GM23338 (cell line): ENCODE measurements at regions not wholly inside any gene's neighbourhood (a gene's known extent, or its start where the extent isn't known, plus 50 kb on each side); places are given as distances from the start of the nearest gene placed in this dataset.

Experiments used
- ATAC-seq: fragments of 200-7000 bp; cut with Tn5 transposase; 3 replicates; pipeline ENCODE4 v1.9.1; 2020
- DNase-seq: peaks from one replicate; pipeline ENCODE4 v3.0.0-alpha.2; 2015; ENCODE audit warnings: low spot score
- H2AFZ ChIP-seq: fragments of 200-600 bp; sonication (generic); 2 replicates; pipeline ENCODE4 v1.8.0; 2016; ENCODE audit warnings: antibody characterized with exemption, mild to moderate bottlenecking, moderate library complexity
- H3F3A ChIP-seq: fragments of 200-600 bp; sonication (generic); replicated peaks from 2 replicates; pipeline ENCODE4 v1.8.0; 2017; ENCODE audit warnings: antibody characterized with exemption, mixed run types, low read depth
- H3K27ac ChIP-seq: fragments of 200-600 bp; sonication (generic); 2 replicates; pipeline ENCODE4 v1.6.1; 2016; ENCODE audit warnings: low read depth
- H3K27me3 ChIP-seq: fragments of 200-600 bp; sonication (generic); 2 replicates; pipeline ENCODE4 v1.8.0; 2016; ENCODE audit warnings: mild to moderate bottlenecking, mixed run types, moderate library complexity; ENCODE audit not compliant: insufficient read depth
- H3K36me3 ChIP-seq: fragments of 200-600 bp; sonication (generic); 2 replicates; pipeline ENCODE4 v1.8.0; 2016; ENCODE audit warnings: mild to moderate bottlenecking; ENCODE audit not compliant: insufficient read depth
- H3K4me1 ChIP-seq: fragments of 200-600 bp; sonication (generic); 2 replicates; pipeline ENCODE4 v1.8.0; 2016; ENCODE audit warnings: mild to moderate bottlenecking, moderate library complexity; ENCODE audit not compliant: insufficient read depth
- H3K4me2 ChIP-seq: fragments of 200-600 bp; sonication (generic); 2 replicates; pipeline ENCODE4 v1.7.1; 2017; ENCODE audit warnings: mixed run types
- H3K4me3 ChIP-seq: fragments of 200-600 bp; sonication (generic); 2 replicates; pipeline ENCODE4 v1.6.1; 2016; ENCODE audit warnings: mixed run types
- H3K79me2 ChIP-seq: fragments of 200-600 bp; sonication (generic); replicated peaks from 2 replicates; pipeline ENCODE4 v1.8.0; 2017; ENCODE audit warnings: mild to moderate bottlenecking; ENCODE audit not compliant: insufficient read depth
- H3K9me2 ChIP-seq: fragments of 200-600 bp; sonication (generic); 2 replicates; pipeline ENCODE4 v1.8.0; 2017; ENCODE audit not compliant: insufficient read depth
- H4K20me1 ChIP-seq: fragments of 200-600 bp; sonication (generic); replicated peaks from 2 replicates; pipeline ENCODE4 v1.8.0; 2017; ENCODE audit warnings: mild to moderate bottlenecking; ENCODE audit not compliant: insufficient read depth
- H3K27ac Mint-ChIP-seq: 2 replicates; pipeline ENCODE4 v1.8.0; 2020; ENCODE audit warnings: inconsistent platforms, mild to moderate bottlenecking, moderate library complexity, mixed read lengths
- H3K27me3 Mint-ChIP-seq: 3 replicates; pipeline ENCODE4 v1.8.0; 2022; ENCODE audit warnings: low read depth, mild to moderate bottlenecking, moderate library complexity, mixed read lengths, inconsistent platforms; ENCODE audit not compliant: insufficient read depth, poor library complexity
- H3K36me3 Mint-ChIP-seq: 3 replicates; pipeline ENCODE4 v1.8.0; 2021; ENCODE audit warnings: low read depth, mild to moderate bottlenecking, inconsistent platforms, moderate library complexity, mixed read lengths
- H3K4me1 Mint-ChIP-seq: 3 replicates; pipeline ENCODE4 v1.8.0; 2020; ENCODE audit warnings: mild to moderate bottlenecking, inconsistent platforms, mixed read lengths
- H3K4me3 Mint-ChIP-seq: 3 replicates; pipeline ENCODE4 v1.8.0; 2021; ENCODE audit warnings: moderate library complexity, mild to moderate bottlenecking, inconsistent platforms, mixed read lengths
- H3K9me3 Mint-ChIP-seq: 3 replicates; pipeline ENCODE4 v1.8.0; 2020; ENCODE audit warnings: moderate library complexity, mild to moderate bottlenecking, inconsistent platforms, mixed read lengths
- CREB1 ChIP-seq: fragments of 250-450 bp; sonication (Bioruptor Pico); IDR thresholded peaks from 2 replicates; pipeline ENCODE4 v1.5.0; 2020; ENCODE audit warnings: low read depth, mild to moderate bottlenecking, moderate library complexity
- EZH2phosphoT487 ChIP-seq: fragments of 200-600 bp; sonication (generic); IDR thresholded peaks from one replicate; pipeline ENCODE4 v1.8.1; 2018; ENCODE audit warnings: antibody characterized with exemption; ENCODE audit not compliant: unreplicated experiment
- NANOG ChIP-seq: IDR thresholded peaks from 2 replicates; pipeline ENCODE4 v1.6.1; 2016; ENCODE audit warnings: antibody characterized with exemption, borderline replicate concordance
- POLR2AphosphoS5 ChIP-seq: IDR thresholded peaks from 2 replicates; pipeline ENCODE4 v1.6.1; 2016; ENCODE audit warnings: antibody characterized with exemption, low read depth
- ZNF114 ChIP-seq: fragments of 250-450 bp; sonication (Bioruptor Pico); IDR thresholded peaks from 2 replicates; pipeline ENCODE4 v1.5.0; 2020; ENCODE audit warnings: mild to moderate bottlenecking, moderate library complexity
- ZNF331 ChIP-seq: fragments of 250-450 bp; sonication (Bioruptor Pico); IDR thresholded peaks from 2 replicates; pipeline ENCODE4 v1.5.0; 2020; ENCODE audit warnings: low read depth, mild to moderate bottlenecking, moderate library complexity
- TF ChIP-seq, protein P1 (sequence below): fragments of 250-450 bp; sonication (Bioruptor Pico); IDR thresholded peaks from 2 replicates; pipeline ENCODE4 v1.5.0; 2020; ENCODE audit warnings: mild to moderate bottlenecking, moderate library complexity
- TF ChIP-seq, protein P2 (sequence below), 2 experiments: fragments of 200-600 bp in 1 of 2; sonication (generic) in 1 of 2; conservative IDR thresholded peaks; 2 replicates each; pipeline versions ENCODE4 v1.5.1 to v1.6.1; 2016 to 2017; ENCODE audit warnings: antibody characterized with exemption in 2 of 2, low read depth in 2 of 2, mild to moderate bottlenecking in 2 of 2, moderate library complexity in 1 of 2
- TF ChIP-seq, protein P3 (sequence below): IDR thresholded peaks from 2 replicates; pipeline ENCODE4 v1.6.1; 2016; ENCODE audit warnings: antibody characterized with exemption

DNA sequence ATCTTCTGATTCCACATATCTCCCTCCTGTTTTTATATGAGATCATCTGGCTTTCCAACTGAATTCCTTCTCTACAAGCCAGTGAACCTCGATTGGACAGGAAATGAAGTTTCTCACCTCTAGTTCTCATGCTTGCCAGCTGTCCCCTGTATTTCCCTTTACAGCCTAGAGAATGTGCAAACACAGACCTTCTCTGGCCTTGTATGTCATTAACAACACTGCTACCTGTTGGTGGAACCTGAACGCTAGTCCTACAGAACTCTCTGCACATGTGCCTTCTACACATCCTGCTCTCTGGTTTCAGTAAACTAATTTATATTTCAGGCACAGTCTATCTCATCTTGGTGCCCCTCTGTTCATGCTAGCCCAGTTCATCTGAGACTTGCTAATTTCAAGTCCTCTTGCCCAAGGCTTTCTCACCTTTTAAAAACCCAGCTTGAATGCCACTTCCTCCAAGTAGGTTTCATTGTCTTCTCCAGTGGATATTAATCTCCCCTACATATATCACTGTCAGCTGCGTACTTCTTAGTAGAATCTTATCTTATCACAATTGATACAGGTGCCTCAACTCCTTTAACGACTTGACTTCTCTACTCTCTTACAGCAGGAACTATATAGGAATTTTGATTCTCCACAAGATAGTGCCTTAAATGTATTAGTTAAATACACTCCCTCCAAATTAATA lies 549.9 kb downstream of the PLPP3 start (continued):
- TF ChIP-seq, protein P1, sequence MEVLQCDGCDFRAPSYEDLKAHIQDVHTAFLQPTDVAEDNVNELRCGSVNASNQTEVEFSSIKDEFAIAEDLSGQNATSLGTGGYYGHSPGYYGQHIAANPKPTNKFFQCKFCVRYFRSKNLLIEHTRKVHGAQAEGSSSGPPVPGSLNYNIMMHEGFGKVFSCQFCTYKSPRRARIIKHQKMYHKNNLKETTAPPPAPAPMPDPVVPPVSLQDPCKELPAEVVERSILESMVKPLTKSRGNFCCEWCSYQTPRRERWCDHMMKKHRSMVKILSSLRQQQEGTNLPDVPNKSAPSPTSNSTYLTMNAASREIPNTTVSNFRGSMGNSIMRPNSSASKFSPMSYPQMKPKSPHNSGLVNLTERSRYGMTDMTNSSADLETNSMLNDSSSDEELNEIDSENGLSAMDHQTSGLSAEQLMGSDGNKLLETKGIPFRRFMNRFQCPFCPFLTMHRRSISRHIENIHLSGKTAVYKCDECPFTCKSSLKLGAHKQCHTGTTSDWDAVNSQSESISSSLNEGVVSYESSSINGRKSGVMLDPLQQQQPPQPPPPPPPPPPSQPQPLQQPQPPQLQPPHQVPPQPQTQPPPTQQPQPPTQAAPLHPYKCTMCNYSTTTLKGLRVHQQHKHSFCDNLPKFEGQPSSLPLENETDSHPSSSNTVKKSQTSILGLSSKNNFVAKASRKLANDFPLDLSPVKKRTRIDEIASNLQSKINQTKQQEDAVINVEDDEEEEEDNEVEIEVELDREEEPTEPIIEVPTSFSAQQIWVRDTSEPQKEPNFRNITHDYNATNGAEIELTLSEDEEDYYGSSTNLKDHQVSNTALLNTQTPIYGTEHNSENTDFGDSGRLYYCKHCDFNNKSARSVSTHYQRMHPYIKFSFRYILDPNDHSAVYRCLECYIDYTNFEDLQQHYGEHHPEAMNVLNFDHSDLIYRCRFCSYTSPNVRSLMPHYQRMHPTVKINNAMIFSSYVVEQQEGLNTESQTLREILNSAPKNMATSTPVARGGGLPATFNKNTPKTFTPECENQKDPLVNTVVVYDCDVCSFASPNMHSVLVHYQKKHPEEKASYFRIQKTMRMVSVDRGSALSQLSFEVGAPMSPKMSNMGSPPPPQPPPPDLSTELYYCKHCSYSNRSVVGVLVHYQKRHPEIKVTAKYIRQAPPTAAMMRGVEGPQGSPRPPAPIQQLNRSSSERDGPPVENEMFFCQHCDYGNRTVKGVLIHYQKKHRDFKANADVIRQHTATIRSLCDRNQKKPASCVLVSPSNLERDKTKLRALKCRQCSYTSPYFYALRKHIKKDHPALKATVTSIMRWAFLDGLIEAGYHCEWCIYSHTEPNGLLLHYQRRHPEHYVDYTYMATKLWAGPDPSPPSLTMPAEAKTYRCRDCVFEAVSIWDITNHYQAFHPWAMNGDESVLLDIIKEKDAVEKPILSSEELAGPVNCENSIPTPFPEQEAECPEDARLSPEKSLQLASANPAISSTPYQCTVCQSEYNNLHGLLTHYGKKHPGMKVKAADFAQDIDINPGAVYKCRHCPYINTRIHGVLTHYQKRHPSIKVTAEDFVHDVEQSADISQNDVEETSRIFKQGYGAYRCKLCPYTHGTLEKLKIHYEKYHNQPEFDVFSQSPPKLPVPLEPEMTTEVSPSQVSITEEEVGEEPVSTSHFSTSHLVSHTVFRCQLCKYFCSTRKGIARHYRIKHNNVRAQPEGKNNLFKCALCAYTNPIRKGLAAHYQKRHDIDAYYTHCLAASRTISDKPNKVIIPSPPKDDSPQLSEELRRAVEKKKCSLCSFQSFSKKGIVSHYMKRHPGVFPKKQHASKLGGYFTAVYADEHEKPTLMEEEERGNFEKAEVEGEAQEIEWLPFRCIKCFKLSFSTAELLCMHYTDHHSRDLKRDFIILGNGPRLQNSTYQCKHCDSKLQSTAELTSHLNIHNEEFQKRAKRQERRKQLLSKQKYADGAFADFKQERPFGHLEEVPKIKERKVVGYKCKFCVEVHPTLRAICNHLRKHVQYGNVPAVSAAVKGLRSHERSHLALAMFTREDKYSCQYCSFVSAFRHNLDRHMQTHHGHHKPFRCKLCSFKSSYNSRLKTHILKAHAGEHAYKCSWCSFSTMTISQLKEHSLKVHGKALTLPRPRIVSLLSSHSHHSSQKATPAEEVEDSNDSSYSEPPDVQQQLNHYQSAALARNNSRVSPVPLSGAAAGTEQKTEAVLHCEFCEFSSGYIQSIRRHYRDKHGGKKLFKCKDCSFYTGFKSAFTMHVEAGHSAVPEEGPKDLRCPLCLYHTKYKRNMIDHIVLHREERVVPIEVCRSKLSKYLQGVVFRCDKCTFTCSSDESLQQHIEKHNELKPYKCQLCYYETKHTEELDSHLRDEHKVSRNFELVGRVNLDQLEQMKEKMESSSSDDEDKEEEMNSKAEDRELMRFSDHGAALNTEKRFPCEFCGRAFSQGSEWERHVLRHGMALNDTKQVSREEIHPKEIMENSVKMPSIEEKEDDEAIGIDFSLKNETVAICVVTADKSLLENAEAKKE, result no peak

DNA sequence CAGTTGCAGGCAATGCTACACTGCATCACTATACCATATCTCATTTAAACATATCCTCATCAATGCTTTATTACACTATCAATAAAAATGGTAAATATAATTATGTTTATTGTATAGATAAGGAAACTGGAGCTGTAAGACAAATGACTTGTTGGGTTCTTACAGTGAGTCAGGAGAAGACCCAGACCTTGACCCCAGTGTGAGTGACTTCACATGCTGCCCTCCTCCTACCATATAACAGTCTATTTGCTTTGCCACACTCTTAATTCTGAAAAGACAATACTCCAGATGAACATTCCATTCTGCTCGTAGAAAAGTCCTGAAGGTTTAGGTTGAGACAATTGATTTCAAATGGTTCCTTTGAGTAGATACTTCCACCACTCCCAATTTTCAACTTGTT lies 550.5 kb downstream of the PLPP3 start:
- Histone ChIP-seq H3K36me3 (no peaks in the 10 kb centered on the region), H3K4me2 (no peak overlapping the region), H4K20me1 (no peaks in the 10 kb centered on the region), H3F3A (no peaks in the 10 kb centered on the region), H3K9me2 (peaks cover 9% of the 10 kb centered on the region; the same call in 1 of the 2 replicates), H2AFZ (no peak overlapping the region), H3K79me2 (no peaks in the 10 kb centered on the region), H3K4me3 (no peak overlapping the region), H3K27ac (no peak overlapping the region), H3K27me3 (no peaks in the 10 kb centered on the region), H3K4me1 (no peaks in the 10 kb centered on the region)
- DNase-seq (no peak), ATAC-seq (no peak)
- Mint-ChIP-seq H3K4me3 (no peak overlapping the region), H3K9me3 (no peaks in the 10 kb centered on the region), H3K36me3 (no peaks in the 10 kb centered on the region), H3K4me1 (no peaks in the 10 kb centered on the region), H3K27ac (no peak overlapping the region), H3K27me3 (no peaks in the 10 kb centered on the region)
- TF ChIP-seq ZNF331 (CRISPR knock-in tag) (no peak), NANOG (no peak), POLR2AphosphoS5 (no peak), ZNF114 (CRISPR knock-in tag) (no peak), EZH2phosphoT487 (no peak), CREB1 (no peak)
- TF ChIP-seq, protein P2, sequence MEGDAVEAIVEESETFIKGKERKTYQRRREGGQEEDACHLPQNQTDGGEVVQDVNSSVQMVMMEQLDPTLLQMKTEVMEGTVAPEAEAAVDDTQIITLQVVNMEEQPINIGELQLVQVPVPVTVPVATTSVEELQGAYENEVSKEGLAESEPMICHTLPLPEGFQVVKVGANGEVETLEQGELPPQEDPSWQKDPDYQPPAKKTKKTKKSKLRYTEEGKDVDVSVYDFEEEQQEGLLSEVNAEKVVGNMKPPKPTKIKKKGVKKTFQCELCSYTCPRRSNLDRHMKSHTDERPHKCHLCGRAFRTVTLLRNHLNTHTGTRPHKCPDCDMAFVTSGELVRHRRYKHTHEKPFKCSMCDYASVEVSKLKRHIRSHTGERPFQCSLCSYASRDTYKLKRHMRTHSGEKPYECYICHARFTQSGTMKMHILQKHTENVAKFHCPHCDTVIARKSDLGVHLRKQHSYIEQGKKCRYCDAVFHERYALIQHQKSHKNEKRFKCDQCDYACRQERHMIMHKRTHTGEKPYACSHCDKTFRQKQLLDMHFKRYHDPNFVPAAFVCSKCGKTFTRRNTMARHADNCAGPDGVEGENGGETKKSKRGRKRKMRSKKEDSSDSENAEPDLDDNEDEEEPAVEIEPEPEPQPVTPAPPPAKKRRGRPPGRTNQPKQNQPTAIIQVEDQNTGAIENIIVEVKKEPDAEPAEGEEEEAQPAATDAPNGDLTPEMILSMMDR (conservative IDR thresholded peaks at IDR 0.05; ENCODE audit: low read depth in 2 of 2), result no peak
- TF ChIP-seq, protein P3, sequence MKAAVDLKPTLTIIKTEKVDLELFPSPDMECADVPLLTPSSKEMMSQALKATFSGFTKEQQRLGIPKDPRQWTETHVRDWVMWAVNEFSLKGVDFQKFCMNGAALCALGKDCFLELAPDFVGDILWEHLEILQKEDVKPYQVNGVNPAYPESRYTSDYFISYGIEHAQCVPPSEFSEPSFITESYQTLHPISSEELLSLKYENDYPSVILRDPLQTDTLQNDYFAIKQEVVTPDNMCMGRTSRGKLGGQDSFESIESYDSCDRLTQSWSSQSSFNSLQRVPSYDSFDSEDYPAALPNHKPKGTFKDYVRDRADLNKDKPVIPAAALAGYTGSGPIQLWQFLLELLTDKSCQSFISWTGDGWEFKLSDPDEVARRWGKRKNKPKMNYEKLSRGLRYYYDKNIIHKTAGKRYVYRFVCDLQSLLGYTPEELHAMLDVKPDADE, result no peak
